ENCODE measurements at regions not wholly inside any gene's neighbourhood (a gene's known extent, or its start where the extent isn't known, plus 50 kb on each side); places are given as distances from the start of the nearest gene placed in this dataset.

DNA sequence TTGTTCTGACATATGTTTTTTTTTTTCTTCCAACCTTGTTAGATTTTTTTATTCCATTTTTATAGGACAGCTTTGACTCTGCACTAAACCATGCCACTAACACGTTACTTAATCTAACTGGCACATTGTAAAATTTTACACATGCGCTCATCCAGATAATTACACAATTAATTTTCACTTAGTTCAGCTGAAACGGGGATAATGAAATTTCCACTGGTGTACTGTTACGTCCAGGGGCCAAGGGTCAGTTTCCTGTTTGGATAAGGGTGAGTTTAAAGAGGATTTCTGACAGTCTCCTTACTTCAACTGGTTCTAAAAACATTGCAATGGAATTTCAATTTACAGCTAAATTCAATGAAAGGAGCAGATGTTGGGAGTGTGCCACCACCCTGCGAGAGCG lies 221.8 kb upstream of the CEP162 start:
- Histone ChIP-seq H3F3A (replicated peaks; ENCODE audit: insufficient read depth) (peaks cover 4% of the 10 kb centered on the region), H3K27me3 (ENCODE audit: insufficient read depth) (no peaks in the 10 kb centered on the region), H3K27ac (ENCODE audit: low read depth in 2 of 2, low read length in 1 of 2) (no peak overlapping the region), H3K4me2 (no peak overlapping the region), H3K4me1 (ENCODE audit: control insufficient read depth in 1 of 2, insufficient read depth in 2 of 2, low read depth in 1 of 2, low read length in 1 of 2) (peaks cover 2 to 5% of the 10 kb centered on the region in 2 experiments; a peak in 2 of 4 replicates), H3K36me3 (replicated peaks in 1 of 2; ENCODE audit: control insufficient read depth in 1 of 2, insufficient read depth in 2 of 2, low read length in 1 of 2) (no peaks in the 10 kb centered on the region), H3K9me3 (no peaks in the 10 kb centered on the region), H3K4me3 (ENCODE audit: low read depth in 2 of 2, low read length in 1 of 2) (no peak overlapping the region), H3K9me2 (no peaks in the 10 kb centered on the region), H4K20me1 (ENCODE audit: insufficient read depth) (no peaks in the 10 kb centered on the region), H3K79me2 (ENCODE audit: insufficient read depth) (no peaks in the 10 kb centered on the region), H2AFZ (ENCODE audit: low read depth) (no peak overlapping the region), H3K9ac (no peak overlapping the region)
- DNase-seq, result no peak
- TF ChIP-seq YY1 (IDR thresholded peaks at IDR 0.05; ENCODE audit: low read depth) (no peak), ELF1 (IDR thresholded peaks at IDR 0.05) (no peak), PBX3 (IDR thresholded peaks at IDR 0.05) (no peak), FOXM1 (IDR thresholded peaks at IDR 0.05; ENCODE audit: low read depth) (no peak), GATA2 (CRISPR knock-in tag; IDR thresholded peaks at IDR 0.05) (no peak), POLR2AphosphoS5 (IDR thresholded peaks at IDR 0.05; ENCODE audit: low read depth, low read length) (no peak), RXRA (IDR thresholded peaks at IDR 0.05; ENCODE audit: borderline replicate concordance, low read depth) (no peak), SMC3 (IDR thresholded peaks at IDR 0.05; ENCODE audit: low read depth, low read length) (no peak), RFX5 (IDR thresholded peaks at IDR 0.05; ENCODE audit: low read length) (no peak), EP300 (IDR thresholded peaks at IDR 0.05; ENCODE audit: borderline replicate concordance in 1 of 2, low read depth in 1 of 2, low read length in 1 of 2) (no peak), TEAD4 (IDR thresholded peaks at IDR 0.05; ENCODE audit: borderline replicate concordance, insufficient read depth) (no peak), MEF2A (IDR thresholded peaks at IDR 0.05; ENCODE audit: borderline replicate concordance, low read depth) (no peak), FOXJ3 (CRISPR knock-in tag; IDR thresholded peaks at IDR 0.05) (no peak), USF1 (IDR thresholded peaks at IDR 0.05; ENCODE audit: borderline replicate concordance, low read depth) (no peak), TAF1 (IDR thresholded peaks at IDR 0.05; ENCODE audit: borderline replicate concordance, low read depth, low read length) (no peak)
- TF ChIP-seq, protein P1, sequence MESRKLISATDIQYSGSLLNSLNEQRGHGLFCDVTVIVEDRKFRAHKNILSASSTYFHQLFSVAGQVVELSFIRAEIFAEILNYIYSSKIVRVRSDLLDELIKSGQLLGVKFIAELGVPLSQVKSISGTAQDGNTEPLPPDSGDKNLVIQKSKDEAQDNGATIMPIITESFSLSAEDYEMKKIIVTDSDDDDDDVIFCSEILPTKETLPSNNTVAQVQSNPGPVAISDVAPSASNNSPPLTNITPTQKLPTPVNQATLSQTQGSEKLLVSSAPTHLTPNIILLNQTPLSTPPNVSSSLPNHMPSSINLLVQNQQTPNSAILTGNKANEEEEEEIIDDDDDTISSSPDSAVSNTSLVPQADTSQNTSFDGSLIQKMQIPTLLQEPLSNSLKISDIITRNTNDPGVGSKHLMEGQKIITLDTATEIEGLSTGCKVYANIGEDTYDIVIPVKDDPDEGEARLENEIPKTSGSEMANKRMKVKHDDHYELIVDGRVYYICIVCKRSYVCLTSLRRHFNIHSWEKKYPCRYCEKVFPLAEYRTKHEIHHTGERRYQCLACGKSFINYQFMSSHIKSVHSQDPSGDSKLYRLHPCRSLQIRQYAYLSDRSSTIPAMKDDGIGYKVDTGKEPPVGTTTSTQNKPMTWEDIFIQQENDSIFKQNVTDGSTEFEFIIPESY (IDR thresholded peaks at IDR 0.05; ENCODE audit: borderline replicate concordance, low read depth), result no peak
- TF ChIP-seq, protein P2, sequence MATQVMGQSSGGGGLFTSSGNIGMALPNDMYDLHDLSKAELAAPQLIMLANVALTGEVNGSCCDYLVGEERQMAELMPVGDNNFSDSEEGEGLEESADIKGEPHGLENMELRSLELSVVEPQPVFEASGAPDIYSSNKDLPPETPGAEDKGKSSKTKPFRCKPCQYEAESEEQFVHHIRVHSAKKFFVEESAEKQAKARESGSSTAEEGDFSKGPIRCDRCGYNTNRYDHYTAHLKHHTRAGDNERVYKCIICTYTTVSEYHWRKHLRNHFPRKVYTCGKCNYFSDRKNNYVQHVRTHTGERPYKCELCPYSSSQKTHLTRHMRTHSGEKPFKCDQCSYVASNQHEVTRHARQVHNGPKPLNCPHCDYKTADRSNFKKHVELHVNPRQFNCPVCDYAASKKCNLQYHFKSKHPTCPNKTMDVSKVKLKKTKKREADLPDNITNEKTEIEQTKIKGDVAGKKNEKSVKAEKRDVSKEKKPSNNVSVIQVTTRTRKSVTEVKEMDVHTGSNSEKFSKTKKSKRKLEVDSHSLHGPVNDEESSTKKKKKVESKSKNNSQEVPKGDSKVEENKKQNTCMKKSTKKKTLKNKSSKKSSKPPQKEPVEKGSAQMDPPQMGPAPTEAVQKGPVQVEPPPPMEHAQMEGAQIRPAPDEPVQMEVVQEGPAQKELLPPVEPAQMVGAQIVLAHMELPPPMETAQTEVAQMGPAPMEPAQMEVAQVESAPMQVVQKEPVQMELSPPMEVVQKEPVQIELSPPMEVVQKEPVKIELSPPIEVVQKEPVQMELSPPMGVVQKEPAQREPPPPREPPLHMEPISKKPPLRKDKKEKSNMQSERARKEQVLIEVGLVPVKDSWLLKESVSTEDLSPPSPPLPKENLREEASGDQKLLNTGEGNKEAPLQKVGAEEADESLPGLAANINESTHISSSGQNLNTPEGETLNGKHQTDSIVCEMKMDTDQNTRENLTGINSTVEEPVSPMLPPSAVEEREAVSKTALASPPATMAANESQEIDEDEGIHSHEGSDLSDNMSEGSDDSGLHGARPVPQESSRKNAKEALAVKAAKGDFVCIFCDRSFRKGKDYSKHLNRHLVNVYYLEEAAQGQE (IDR thresholded peaks at IDR 0.05; ENCODE audit: low read depth, low read length), result no peak
- TF ChIP-seq, protein P3, sequence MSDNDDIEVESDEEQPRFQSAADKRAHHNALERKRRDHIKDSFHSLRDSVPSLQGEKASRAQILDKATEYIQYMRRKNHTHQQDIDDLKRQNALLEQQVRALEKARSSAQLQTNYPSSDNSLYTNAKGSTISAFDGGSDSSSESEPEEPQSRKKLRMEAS (IDR thresholded peaks at IDR 0.05; ENCODE audit: low read depth), result no peak
- ChIA-PET POLR2A (no interaction called here), CTCF (interaction anchor here (0.8 to 1.1 kb wide), 2 partner anchors 20 to 45 kb away, joined by 3 to 4 read pairs; no protein-coding TSS in a partner anchor)
- WGBS (ENCODE audit: low lambda C conversion rate), result 73% methylated on average over 6 of the region's 6 CpGs
